ENCODE measurements at regions not wholly inside any gene's neighbourhood (a gene's known extent, or its start where the extent isn't known, plus 50 kb on each side); places are given as distances from the start of the nearest gene placed in this dataset.

- TF ChIP-seq POLR2A (IDR thresholded peaks at IDR 0.05; ENCODE audit: low read depth, low read length) (no peak), CTCF (conservative IDR thresholded peaks at IDR 0.05; ENCODE audit: low read depth, low read length) (no peak), MAZ (IDR thresholded peaks at IDR 0.05; ENCODE audit: borderline replicate concordance, low read depth, low read length) (no peak), MXI1 (IDR thresholded peaks at IDR 0.05; ENCODE audit: borderline replicate concordance, low read depth, low read length) (no peak), MAFK (IDR thresholded peaks at IDR 0.05; ENCODE audit: low read depth, low read length) (no peak), BHLHE40 (IDR thresholded peaks at IDR 0.05; ENCODE audit: low read depth, low read length) (no peak), ELK1 (IDR thresholded peaks at IDR 0.05; ENCODE audit: borderline replicate concordance, low read depth, low read length) (no peak), RAD21 (IDR thresholded peaks at IDR 0.05; ENCODE audit: low read length) (no peak), NFE2L2 (IDR thresholded peaks at IDR 0.05; ENCODE audit: low read depth, low read length) (no peak), RFX5 (IDR thresholded peaks at IDR 0.05; ENCODE audit: low read depth, low read length) (no peak), FOS (IDR thresholded peaks at IDR 0.05; ENCODE audit: low read depth, low read length) (no peak), SMC3 (IDR thresholded peaks at IDR 0.05; ENCODE audit: low read depth, low read length) (no peak), CEBPB (IDR thresholded peaks at IDR 0.05; ENCODE audit: low read depth, low read length) (no peak), CHD1 (IDR thresholded peaks at IDR 0.05; ENCODE audit: low read depth, low read length) (no peak)
These were observed 437.0 kb downstream of the TMEM232 start for GRCh38 chr5:110289512-110289810.

All from IMR-90 (cell line).